ENCODE measurements at regions not wholly inside any gene's neighbourhood (a gene's known extent, or its start where the extent isn't known, plus 50 kb on each side); places are given as distances from the start of the nearest gene placed in this dataset.

GRCh38 chr13:65756071-65756671 is 1474.0 kb downstream of the PCDH9 start:
- Mint-ChIP-seq H3K4me1 (ENCODE audit: low read depth) (no peaks in the 10 kb centered on the region), H3K4me3 (no peak overlapping the region), H3K9me3 (peaks cover 34% of the 10 kb centered on the region), H3K27ac (no peak overlapping the region), H3K27me3 (ENCODE audit: insufficient read depth) (peaks cover 2% of the 10 kb centered on the region; the same call in 1 of the 2 replicates), H3K36me3 (ENCODE audit: low read depth) (peaks cover 19% of the 10 kb centered on the region)
- no peak for TF ChIP-seq CTCF (IDR thresholded peaks at IDR 0.05)
- DNase-seq, result no peak

- Mint-ChIP-seq H3K9me3 (no peaks in the 10 kb centered on the region), H3K4me1 (ENCODE audit: low read depth) (peaks cover 11% of the 10 kb centered on the region; the same call in 1 of the 2 replicates), H3K27me3 (ENCODE audit: insufficient read depth) (no peaks in the 10 kb centered on the region; the same call in 1 of the 2 replicates), H3K4me3 (no peak overlapping the region), H3K27ac (no peak overlapping the region), H3K36me3 (ENCODE audit: low read depth) (no peaks in the 10 kb centered on the region)
- TF ChIP-seq CTCF (IDR thresholded peaks at IDR 0.05), result no peak
- no peak for DNase-seq
Measured at GRCh38 chr13:65748227-65748626, 1481.9 kb downstream of the PCDH9 start.

DNA sequence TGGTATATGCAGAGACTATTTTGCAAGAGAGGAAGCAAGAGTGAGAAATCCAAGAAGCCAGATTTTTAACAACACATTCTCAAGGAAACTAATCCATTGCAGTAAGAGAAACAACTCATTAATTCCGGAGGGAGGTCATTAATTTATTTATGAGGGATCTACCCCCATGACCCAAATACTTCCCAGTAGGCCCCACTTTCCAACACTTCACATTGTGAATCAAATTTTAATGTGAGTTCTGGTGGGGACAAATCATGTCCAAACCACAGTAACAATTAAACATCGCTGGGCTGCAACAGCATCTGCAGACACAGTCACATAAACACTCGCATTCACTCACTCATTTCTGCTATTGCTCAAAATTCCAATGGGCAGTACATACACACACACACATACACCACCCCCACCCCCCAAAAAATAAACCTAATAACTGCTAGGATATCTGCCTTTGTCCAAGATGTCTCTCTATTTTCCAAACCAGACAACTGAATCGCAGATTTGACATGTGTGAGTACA is 1483.7 kb downstream of the PCDH9 start:
- no peak for DNase-seq
- no peaks in the 10 kb centered on the region for H3K36me3 Mint-ChIP-seq (ENCODE audit: low read depth)
- no peak overlapping the region for H3K4me3 Mint-ChIP-seq
- H3K9me3 Mint-ChIP-seq, result no peaks in the 10 kb centered on the region
- H3K4me1 Mint-ChIP-seq (ENCODE audit: low read depth), result peaks cover 11% of the 10 kb centered on the region; the same call in 1 of the 2 replicates
- no peak for TF ChIP-seq CTCF (IDR thresholded peaks at IDR 0.05)
- H3K27ac Mint-ChIP-seq, result no peak overlapping the region
- no peaks in the 10 kb centered on the region for H3K27me3 Mint-ChIP-seq (ENCODE audit: insufficient read depth)

DNA sequence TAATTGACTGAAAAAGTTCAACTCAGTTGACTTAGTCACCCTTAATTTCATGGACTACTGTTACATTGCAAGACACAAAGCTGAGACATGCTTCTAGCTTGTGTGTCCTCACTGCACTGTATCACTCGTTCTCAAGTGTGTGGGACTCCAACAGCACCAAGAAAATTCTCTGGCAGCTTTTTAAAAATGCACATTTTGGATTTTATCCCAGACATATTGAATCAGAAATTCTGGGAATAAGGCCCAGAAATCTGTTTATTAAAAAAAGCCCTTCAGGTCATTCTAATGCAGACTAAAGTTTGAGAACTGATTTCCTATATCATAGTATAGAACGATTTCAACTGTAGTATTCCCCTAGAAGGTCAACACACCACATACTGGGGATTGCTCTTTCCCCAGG is 1485.3 kb downstream of the PCDH9 start:
- no peaks in the 10 kb centered on the region for H3K9me3 Mint-ChIP-seq
- H3K4me3 Mint-ChIP-seq, result no peak overlapping the region
- H3K27me3 Mint-ChIP-seq (ENCODE audit: insufficient read depth), result no peaks in the 10 kb centered on the region
- peaks cover 11% of the 10 kb centered on the region; the same call in 1 of the 2 replicates for H3K4me1 Mint-ChIP-seq (ENCODE audit: low read depth)
- peak; percentile 27 for DNase-seq
- no peaks in the 10 kb centered on the region for H3K36me3 Mint-ChIP-seq (ENCODE audit: low read depth)
- TF ChIP-seq CTCF (IDR thresholded peaks at IDR 0.05), result no peak
- H3K27ac Mint-ChIP-seq, result no peak overlapping the region

- Mint-ChIP-seq H3K27ac (no peak overlapping the region), H3K4me1 (ENCODE audit: low read depth) (no peaks in the 10 kb centered on the region), H3K27me3 (ENCODE audit: insufficient read depth) (no peaks in the 10 kb centered on the region), H3K9me3 (peaks cover 13% of the 10 kb centered on the region; the same call in 1 of the 2 replicates), H3K4me3 (no peak overlapping the region), H3K36me3 (ENCODE audit: low read depth) (peaks cover 12% of the 10 kb centered on the region; the same call in 1 of the 2 replicates)
- no peak for TF ChIP-seq CTCF (IDR thresholded peaks at IDR 0.05)
- DNase-seq, result no peak
Measured at GRCh38 chr13:65733110-65733509, 1497.0 kb downstream of the PCDH9 start.
